GM21423 (cell line): ENCODE measurements at regions not wholly inside any gene's neighbourhood (a gene's known extent, or its start where the extent isn't known, plus 50 kb on each side); places are given as distances from the start of the nearest gene placed in this dataset.

Experiments
- ATAC-seq: cut with Tn5 transposase; IDR thresholded peaks from one replicate; pipeline ENCODE4 v1.9.1; 2021; ENCODE audit warnings: mild to moderate bottlenecking, moderate library complexity; ENCODE audit not compliant: unreplicated experiment

DNA sequence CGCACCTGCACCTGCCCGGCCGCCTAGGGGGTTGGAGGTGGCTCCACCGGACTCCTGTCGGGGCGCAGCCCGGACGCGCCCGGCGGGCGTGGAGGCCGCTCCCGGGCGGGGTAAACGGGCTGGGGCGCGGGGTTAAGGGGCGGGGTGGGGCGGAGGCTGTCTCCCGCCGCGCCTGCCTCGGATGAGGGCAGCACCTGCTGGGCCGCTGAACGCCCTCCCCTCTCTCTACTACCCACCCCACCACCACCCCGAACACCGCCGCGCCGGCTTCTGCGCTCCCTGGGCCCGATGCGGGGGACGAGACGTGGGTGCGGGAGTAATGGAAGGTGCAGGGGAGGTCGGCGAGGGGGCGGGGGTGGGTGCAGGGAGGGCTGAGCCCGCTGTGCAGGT lies 224.8 kb upstream of the ID2 start:
- no peak for ATAC-seq

DNA sequence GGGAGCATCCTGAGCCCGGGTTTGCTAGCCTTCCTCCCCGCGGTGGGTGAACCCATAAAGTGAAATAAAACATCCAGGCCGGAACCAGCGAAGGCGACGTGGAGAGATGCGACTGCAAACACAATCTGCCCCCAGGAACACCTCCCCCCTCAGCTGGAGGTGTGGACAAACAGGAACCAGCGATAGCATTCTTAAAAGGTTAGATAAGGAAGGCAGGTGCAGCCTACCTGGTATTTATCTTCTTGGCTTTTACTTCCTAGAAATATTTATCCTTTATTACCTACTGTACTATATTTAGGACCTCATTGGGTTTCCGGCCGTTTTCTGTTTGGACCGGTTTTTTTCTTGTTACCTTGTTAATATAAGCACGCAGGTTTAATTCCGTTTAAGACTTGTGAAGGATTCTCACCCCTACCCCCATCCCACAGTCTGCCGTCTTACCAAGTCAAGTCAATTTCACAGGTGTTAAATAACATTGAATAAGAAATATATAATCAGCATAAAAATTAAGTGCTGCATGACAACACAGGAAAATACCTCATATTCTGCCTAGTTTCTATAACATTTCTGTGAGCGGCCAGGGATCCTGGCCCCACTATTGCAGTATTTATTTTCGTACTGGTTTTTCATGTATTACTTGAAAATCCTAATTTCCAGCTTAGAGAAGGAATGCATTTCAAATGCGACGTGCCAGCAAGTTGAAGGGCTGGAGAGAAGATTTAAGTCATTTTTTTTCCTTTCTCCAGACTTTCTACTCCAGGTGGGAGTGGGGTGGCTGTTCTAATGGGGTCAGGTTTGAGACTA lies 224.0 kb upstream of the ID2 start:
- ATAC-seq = no peak

GRCh38 chr2:8458503-8459459 lies 223.1 kb upstream of the ID2 start:
- ATAC-seq = no peak

GRCh38 chr2:8459474-8459873 lies 222.4 kb upstream of the ID2 start:
- no peak for ATAC-seq

GRCh38 chr2:8461341-8461740 lies 220.5 kb upstream of the ID2 start:
- ATAC-seq = no peak

- ATAC-seq = no peak
Observed at GRCh38 chr2:8462280-8462679, 219.6 kb upstream of the ID2 start.

- no peak for ATAC-seq
Observed at GRCh38 chr2:8462899-8463648, 218.8 kb upstream of the ID2 start.

- no peak for ATAC-seq
Observed at GRCh38 chr2:8465560-8465959, 216.3 kb upstream of the ID2 start.

DNA sequence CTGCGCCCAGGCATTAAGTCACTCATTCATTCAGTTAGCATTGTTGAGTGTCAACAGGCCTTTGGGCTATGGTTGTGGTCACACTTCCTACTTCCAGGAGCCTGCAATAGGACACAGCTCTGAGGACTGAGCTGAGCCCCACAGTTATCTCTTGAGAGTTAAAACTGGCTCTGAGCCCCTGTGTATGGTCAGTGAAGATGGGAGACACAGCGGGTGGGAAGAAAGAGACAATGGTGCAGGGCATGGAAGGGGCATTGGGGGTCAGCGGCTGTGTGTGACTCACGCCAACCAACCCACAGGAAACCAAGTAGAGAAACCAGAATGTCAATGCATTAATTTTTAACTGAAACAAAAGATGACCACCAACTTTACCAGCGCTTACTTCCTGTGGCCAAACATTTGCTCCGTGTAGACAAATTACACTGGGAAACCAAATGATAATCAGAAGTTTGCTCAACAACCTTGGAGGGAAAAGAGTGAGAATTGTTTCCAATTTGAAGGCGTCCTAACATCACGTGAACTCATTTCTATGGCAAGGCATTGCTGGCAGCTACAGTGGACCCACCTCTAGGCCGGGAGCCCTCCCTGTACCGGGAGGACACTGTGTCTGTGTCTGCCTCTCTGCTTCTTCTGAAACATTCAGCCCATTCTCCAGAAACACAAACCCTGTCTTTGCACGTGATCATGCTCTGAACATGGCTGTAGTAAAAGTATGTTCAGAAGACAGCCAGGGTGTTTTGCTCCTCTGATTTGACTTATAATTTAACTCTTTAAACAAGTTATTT lies 212.0 kb upstream of the ID2 start:
- peak; percentile 64 for ATAC-seq

GRCh38 chr2:8472545-8473323 lies 209.1 kb upstream of the ID2 start:
- ATAC-seq = peak; percentile 50

GRCh38 chr2:8475349-8476031 lies 206.4 kb upstream of the ID2 start:
- ATAC-seq = peak; percentile 29

- peak; percentile 44 for ATAC-seq
Observed at GRCh38 chr2:8477552-8478470, 204.0 kb upstream of the ID2 start.

DNA sequence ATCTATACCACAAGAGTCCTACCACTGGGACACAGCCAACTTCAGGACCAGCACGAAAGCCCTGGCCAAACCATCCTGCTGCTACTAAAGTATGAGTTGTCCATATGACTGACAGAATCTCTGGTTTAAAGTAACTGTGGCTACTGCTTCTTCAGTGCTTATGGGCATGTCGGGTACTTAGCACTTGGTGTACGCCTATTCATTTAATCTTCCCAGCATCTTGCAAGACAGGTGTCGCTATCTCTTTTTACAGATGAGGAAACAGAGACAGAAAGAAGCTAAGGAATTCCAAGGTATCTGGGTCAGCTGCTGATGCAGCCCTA lies 203.4 kb upstream of the ID2 start:
- ATAC-seq = no peak

DNA sequence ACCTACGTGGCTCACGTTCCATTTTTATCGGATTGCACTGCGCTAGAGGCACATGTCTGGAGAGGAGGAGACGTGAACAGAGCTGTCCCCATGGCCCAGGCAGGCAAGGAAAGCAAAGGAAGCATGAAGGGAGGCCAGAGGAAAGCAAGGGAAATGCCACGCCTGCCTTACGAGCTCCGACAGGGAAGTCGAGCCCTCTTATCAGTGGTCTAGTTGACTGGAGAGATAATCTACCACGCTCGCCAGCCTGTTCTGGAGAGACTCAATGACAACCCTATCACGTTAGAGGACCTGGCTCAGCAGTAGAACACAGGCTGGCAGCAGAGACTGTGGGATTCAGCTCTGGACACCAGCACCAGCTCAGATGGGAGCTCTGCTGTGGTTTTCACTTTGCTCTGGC lies 202.6 kb upstream of the ID2 start:
- ATAC-seq = no peak

GRCh38 chr2:8480915-8481314 lies 200.9 kb upstream of the ID2 start:
- no peak for ATAC-seq

- ATAC-seq = peak; percentile 38
Observed at GRCh38 chr2:8481463-8482009, 200.3 kb upstream of the ID2 start.

DNA sequence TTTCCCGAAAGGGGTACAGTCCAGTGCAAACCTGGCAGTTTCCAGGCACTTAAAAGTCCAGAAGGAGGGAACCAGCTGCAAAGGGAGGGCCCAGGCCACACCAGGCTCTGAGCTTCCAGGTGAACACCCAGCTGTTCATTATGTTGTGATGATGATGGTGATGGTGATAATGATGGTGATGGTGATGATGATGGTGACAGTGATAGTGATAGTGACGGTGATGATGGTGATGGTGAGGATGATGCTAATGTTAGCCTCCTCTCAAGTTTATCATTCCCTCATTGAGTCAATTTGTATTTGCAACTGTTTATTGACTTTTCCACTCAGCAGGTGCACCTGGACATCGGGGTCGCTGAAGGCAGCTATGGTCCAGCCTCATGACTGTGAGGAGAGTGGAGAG lies 199.4 kb upstream of the ID2 start:
- no peak for ATAC-seq
